ENCODE measurements at regions not wholly inside any gene's neighbourhood (a gene's known extent, or its start where the extent isn't known, plus 50 kb on each side); places are given as distances from the start of the nearest gene placed in this dataset.

DNA sequence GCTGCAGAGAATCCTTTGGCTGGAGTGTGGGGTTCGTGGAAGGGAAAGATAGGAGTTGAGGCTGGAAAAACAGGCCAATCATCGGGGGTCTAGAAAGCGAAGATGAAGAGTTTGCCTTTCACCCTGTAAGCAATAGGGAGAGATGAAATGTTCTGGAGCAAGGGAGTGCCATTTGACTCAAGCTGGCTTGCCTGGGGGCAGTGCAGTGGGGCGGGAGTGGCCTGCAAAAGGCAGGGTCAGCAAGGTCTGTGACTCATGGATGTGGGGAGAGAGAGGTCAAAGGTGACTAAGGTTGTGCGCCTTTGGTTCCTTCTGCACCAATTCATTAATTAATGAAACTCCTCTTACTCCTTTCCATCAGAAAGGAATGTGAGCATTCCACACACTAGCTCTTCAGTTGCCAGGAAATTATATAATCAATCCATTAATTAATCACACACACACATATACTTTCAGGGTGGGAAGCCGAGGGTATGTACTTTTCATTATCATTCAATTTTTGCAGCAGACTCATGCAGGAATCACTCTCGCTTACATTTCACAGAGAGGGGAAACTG, 227.6 kb downstream of the MYCN start:
- Histone ChIP-seq H2AFZ (ENCODE audit: low read length) (no peak overlapping the region), H3K79me2 (ENCODE audit: insufficient read depth, low read length) (no peaks in the 10 kb centered on the region), H4K91ac (ENCODE audit: insufficient read length, low read depth, low read length) (no peak overlapping the region)

More for the DNA sequence above, 227.6 kb downstream of the MYCN start:
- Mint-ChIP-seq H3K36me3 (ENCODE audit: insufficient read depth in 1 of 3, low read depth in 3 of 3) (peaks cover 0 to 2% (median 0%) of the 10 kb centered on the region in 3 experiments; a peak in 2 of 7 replicates), H3K9me3 (no peaks in the 10 kb centered on the region; a peak in 1 of 5 replicates), H3K27ac (peak overlapping the region in 1 of 3 experiments; percentile 20; a peak in 1 of 7 replicates), H3K4me3 (no peak overlapping the region), H3K27me3 (ENCODE audit: low read depth) (peaks cover 2% of the 10 kb centered on the region; the same call in 1 of the 2 replicates), H3K4me1 (peaks cover 46 to 47% of the 10 kb centered on the region in 2 experiments)
- TF ChIP-seq, protein P1, sequence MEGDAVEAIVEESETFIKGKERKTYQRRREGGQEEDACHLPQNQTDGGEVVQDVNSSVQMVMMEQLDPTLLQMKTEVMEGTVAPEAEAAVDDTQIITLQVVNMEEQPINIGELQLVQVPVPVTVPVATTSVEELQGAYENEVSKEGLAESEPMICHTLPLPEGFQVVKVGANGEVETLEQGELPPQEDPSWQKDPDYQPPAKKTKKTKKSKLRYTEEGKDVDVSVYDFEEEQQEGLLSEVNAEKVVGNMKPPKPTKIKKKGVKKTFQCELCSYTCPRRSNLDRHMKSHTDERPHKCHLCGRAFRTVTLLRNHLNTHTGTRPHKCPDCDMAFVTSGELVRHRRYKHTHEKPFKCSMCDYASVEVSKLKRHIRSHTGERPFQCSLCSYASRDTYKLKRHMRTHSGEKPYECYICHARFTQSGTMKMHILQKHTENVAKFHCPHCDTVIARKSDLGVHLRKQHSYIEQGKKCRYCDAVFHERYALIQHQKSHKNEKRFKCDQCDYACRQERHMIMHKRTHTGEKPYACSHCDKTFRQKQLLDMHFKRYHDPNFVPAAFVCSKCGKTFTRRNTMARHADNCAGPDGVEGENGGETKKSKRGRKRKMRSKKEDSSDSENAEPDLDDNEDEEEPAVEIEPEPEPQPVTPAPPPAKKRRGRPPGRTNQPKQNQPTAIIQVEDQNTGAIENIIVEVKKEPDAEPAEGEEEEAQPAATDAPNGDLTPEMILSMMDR (conservative IDR thresholded peaks at IDR 0.05), result no peak
- Histone ChIP-seq H2BK20ac (ENCODE audit: low read depth, low read length, poor library complexity, severe bottlenecking) (no peak overlapping the region), H3K56ac (ENCODE audit: insufficient read length, low read depth, low read length) (no peak overlapping the region), H3T11ph (ENCODE audit: low read length) (no peak overlapping the region), H3K23me2 (ENCODE audit: insufficient read length, low read depth, low read length, poor library complexity, severe bottlenecking) (no peaks in the 10 kb centered on the region), H3K4ac (ENCODE audit: low read depth, low read length) (no peak overlapping the region), H4K5ac (ENCODE audit: insufficient read length, low read depth, low read length) (no peak overlapping the region), H3K27ac (ENCODE audit: insufficient read length, low read depth, low read length) (no peak overlapping the region), H2BK12ac (ENCODE audit: insufficient read length, low read depth, low read length) (no peak overlapping the region), H3K9ac (ENCODE audit: extremely low read depth, insufficient read length, low read length) (no peak overlapping the region), H3K9me3 (ENCODE audit: control insufficient read depth, low read depth, low read length) (no peaks in the 10 kb centered on the region), H2BK15ac (ENCODE audit: low read depth, low read length) (no peak overlapping the region), H3K14ac (ENCODE audit: insufficient read depth, low read length) (no peak overlapping the region), H3K23ac (ENCODE audit: insufficient read length, low read depth, low read length) (no peak overlapping the region), H3K18ac (ENCODE audit: insufficient read length, low read depth, low read length) (no peak overlapping the region), H4K8ac (replicated peaks; ENCODE audit: insufficient read length, low read depth, low read length) (no peak overlapping the region), H2BK120ac (ENCODE audit: low read depth, low read length, poor library complexity, severe bottlenecking) (no peak overlapping the region), H3K4me2 (ENCODE audit: insufficient read depth, insufficient read length, low read length) (no peak overlapping the region), H3K4me1 (ENCODE audit: insufficient read depth, low read length) (peaks cover 7% of the 10 kb centered on the region), H3K79me1 (ENCODE audit: insufficient read depth, low read depth, low read length, poor library complexity, severe bottlenecking) (no peaks in the 10 kb centered on the region), H4K20me1 (ENCODE audit: control insufficient read depth, insufficient read depth, insufficient read length) (no peaks in the 10 kb centered on the region), H2BK5ac (ENCODE audit: insufficient read length, low read length) (no peak overlapping the region), H2AK5ac (ENCODE audit: insufficient read length, low read length) (no peak overlapping the region), H3K27me3 (ENCODE audit: insufficient read depth, low read length) (no peaks in the 10 kb centered on the region)
- DNase-seq, result no peak
- WGBS (ENCODE audit: extremely low coverage, insufficient read length, low lambda C conversion rate), result no CpG with 5 or more reads among the region's 7 CpGs

Measured in H9 (cell line).